ENCODE measurements at regions not wholly inside any gene's neighbourhood (a gene's known extent, or its start where the extent isn't known, plus 50 kb on each side); places are given as distances from the start of the nearest gene placed in this dataset.

GRCh38 chr18:1627494-1627893, 722.8 kb downstream of the ADCYAP1 start:
- no peak overlapping the region for H2AFZ ChIP-seq (ENCODE audit: low read depth, low read length)
- H2AK5ac ChIP-seq (ENCODE audit: low read length, severe bottlenecking), result no peak overlapping the region
- no peak overlapping the region for H2BK5ac ChIP-seq (ENCODE audit: low read depth, low read length, poor library complexity, severe bottlenecking)
- no peak overlapping the region for H3K4me2 ChIP-seq (ENCODE audit: low read length, poor library complexity, severe bottlenecking)
- H2BK15ac ChIP-seq (ENCODE audit: low read depth, poor library complexity, severe bottlenecking), result no peak overlapping the region
- no peak overlapping the region for H3K14ac ChIP-seq (ENCODE audit: low read length in 2 of 2)
- peaks cover 10% of the 10 kb centered on the region for H3K9me3 ChIP-seq (ENCODE audit: control insufficient read depth, low read length)
- H3K4me1 ChIP-seq (ENCODE audit: control insufficient read depth, insufficient read depth, low read depth, low read length), result no peaks in the 10 kb centered on the region
- H3K23ac ChIP-seq (ENCODE audit: low read length in 2 of 2), result no peak overlapping the region
- no peak overlapping the region for H3K4me3 ChIP-seq (ENCODE audit: insufficient read depth in 1 of 2, low read depth in 1 of 2, low read length in 2 of 2)
- no peak overlapping the region for H2BK12ac ChIP-seq (ENCODE audit: low read length in 2 of 2)
- no peak overlapping the region for H3K9ac ChIP-seq (ENCODE audit: low read length)
- H3K36me3 ChIP-seq (ENCODE audit: control insufficient read depth in 1 of 2, insufficient read depth in 2 of 2, low read depth in 1 of 2, low read length in 2 of 2), result no peaks in the 10 kb centered on the region
- no peaks in the 10 kb centered on the region for H3K27me3 ChIP-seq (ENCODE audit: control insufficient read depth in 1 of 2, insufficient read depth in 1 of 2, low read length in 2 of 2)
- H3K79me1 ChIP-seq (replicated peaks; ENCODE audit: low read length, poor library complexity, severe bottlenecking), result no peaks in the 10 kb centered on the region
- WGBS, result no CpG with 5 or more reads among the region's 1 CpG
- H4K91ac ChIP-seq (ENCODE audit: low read length), result no peak overlapping the region
- H4K8ac ChIP-seq (ENCODE audit: low read length), result no peak overlapping the region
- no peak for DNase-seq
- H3K18ac ChIP-seq (ENCODE audit: low read depth in 1 of 2, low read length in 2 of 2), result no peak overlapping the region
- H2BK120ac ChIP-seq (ENCODE audit: low read depth, low read length), result no peak overlapping the region
- H3K4ac ChIP-seq (ENCODE audit: low read depth in 1 of 2, low read length in 2 of 2), result no peak overlapping the region
- H3K27ac ChIP-seq (ENCODE audit: low read length, poor library complexity, severe bottlenecking), result no peak overlapping the region

- Histone ChIP-seq H2BK15ac (ENCODE audit: low read depth, poor library complexity, severe bottlenecking) (no peak overlapping the region), H2AFZ (ENCODE audit: low read depth, low read length) (no peak overlapping the region), H4K8ac (ENCODE audit: low read length) (no peak overlapping the region), H2BK120ac (ENCODE audit: low read depth, low read length) (no peak overlapping the region), H3K18ac (ENCODE audit: low read depth in 1 of 2, low read length in 2 of 2) (no peak overlapping the region), H3K14ac (ENCODE audit: low read length in 2 of 2) (no peak overlapping the region), H3K9me3 (ENCODE audit: control insufficient read depth, low read length) (no peaks in the 10 kb centered on the region), H3K27ac (ENCODE audit: low read length, poor library complexity, severe bottlenecking) (no peak overlapping the region), H4K91ac (ENCODE audit: low read length) (no peak overlapping the region), H3K4ac (ENCODE audit: low read depth in 1 of 2, low read length in 2 of 2) (no peak overlapping the region), H3K4me2 (ENCODE audit: low read length, poor library complexity, severe bottlenecking) (no peak overlapping the region), H2AK5ac (ENCODE audit: low read length, severe bottlenecking) (no peak overlapping the region), H2BK12ac (ENCODE audit: low read length in 2 of 2) (no peak overlapping the region), H3K27me3 (ENCODE audit: control insufficient read depth in 1 of 2, insufficient read depth in 1 of 2, low read length in 2 of 2) (no peaks in the 10 kb centered on the region), H3K9ac (ENCODE audit: low read length) (no peak overlapping the region), H3K4me1 (ENCODE audit: control insufficient read depth, insufficient read depth, low read depth, low read length) (no peaks in the 10 kb centered on the region), H3K23ac (ENCODE audit: low read length in 2 of 2) (no peak overlapping the region), H3K4me3 (ENCODE audit: insufficient read depth in 1 of 2, low read depth in 1 of 2, low read length in 2 of 2) (no peak overlapping the region), H3K36me3 (ENCODE audit: control insufficient read depth in 1 of 2, insufficient read depth in 2 of 2, low read depth in 1 of 2, low read length in 2 of 2) (no peaks in the 10 kb centered on the region), H3K79me1 (replicated peaks; ENCODE audit: low read length, poor library complexity, severe bottlenecking) (no peaks in the 10 kb centered on the region), H2BK5ac (ENCODE audit: low read depth, low read length, poor library complexity, severe bottlenecking) (no peak overlapping the region)
- DNase-seq, result no peak
- whole genome bisulfite sequencing, result no CpG with 5 or more reads among the region's 2 CpGs
These were observed 744.0 kb downstream of the ADCYAP1 start for GRCh38 chr18:1648712-1649111.

- WGBS, result 79% methylated on average over 1 of the region's 2 CpGs
- Histone ChIP-seq H2BK5ac (ENCODE audit: low read depth, low read length, poor library complexity, severe bottlenecking) (no peak overlapping the region), H3K4me2 (ENCODE audit: low read length, poor library complexity, severe bottlenecking) (no peak overlapping the region), H2BK120ac (ENCODE audit: low read depth, low read length) (no peak overlapping the region), H3K9ac (ENCODE audit: low read length) (no peak overlapping the region), H3K36me3 (ENCODE audit: control insufficient read depth in 1 of 2, insufficient read depth in 2 of 2, low read depth in 1 of 2, low read length in 2 of 2) (no peaks in the 10 kb centered on the region), H3K23ac (ENCODE audit: low read length in 2 of 2) (no peak overlapping the region), H3K79me1 (replicated peaks; ENCODE audit: low read length, poor library complexity, severe bottlenecking) (no peaks in the 10 kb centered on the region), H2BK12ac (ENCODE audit: low read length in 2 of 2) (no peak overlapping the region), H2AFZ (ENCODE audit: low read depth, low read length) (no peak overlapping the region), H2AK5ac (ENCODE audit: low read length, severe bottlenecking) (no peak overlapping the region), H3K4ac (ENCODE audit: low read depth in 1 of 2, low read length in 2 of 2) (no peak overlapping the region), H3K27ac (ENCODE audit: low read length, poor library complexity, severe bottlenecking) (no peak overlapping the region), H3K27me3 (ENCODE audit: control insufficient read depth in 1 of 2, insufficient read depth in 1 of 2, low read length in 2 of 2) (no peaks in the 10 kb centered on the region), H3K4me3 (ENCODE audit: insufficient read depth in 1 of 2, low read depth in 1 of 2, low read length in 2 of 2) (no peak overlapping the region), H4K91ac (ENCODE audit: low read length) (no peak overlapping the region), H3K9me3 (ENCODE audit: control insufficient read depth, low read length) (no peaks in the 10 kb centered on the region), H2BK15ac (ENCODE audit: low read depth, poor library complexity, severe bottlenecking) (no peak overlapping the region), H3K4me1 (ENCODE audit: control insufficient read depth, insufficient read depth, low read depth, low read length) (no peaks in the 10 kb centered on the region), H4K8ac (ENCODE audit: low read length) (no peak overlapping the region), H3K18ac (ENCODE audit: low read depth in 1 of 2, low read length in 2 of 2) (no peak overlapping the region), H3K14ac (ENCODE audit: low read length in 2 of 2) (no peak overlapping the region)
- no peak for DNase-seq
These were observed 747.3 kb downstream of the ADCYAP1 start for GRCh38 chr18:1652018-1652417.

GRCh38 chr18:1653873-1654272, 749.2 kb downstream of the ADCYAP1 start:
- H3K4me3 ChIP-seq (ENCODE audit: insufficient read depth in 1 of 2, low read depth in 1 of 2, low read length in 2 of 2), result no peak overlapping the region
- no peak overlapping the region for H3K27ac ChIP-seq (ENCODE audit: low read length, poor library complexity, severe bottlenecking)
- H2BK15ac ChIP-seq (ENCODE audit: low read depth, poor library complexity, severe bottlenecking), result no peak overlapping the region
- H4K8ac ChIP-seq (ENCODE audit: low read length), result no peak overlapping the region
- H3K27me3 ChIP-seq (ENCODE audit: control insufficient read depth in 1 of 2, insufficient read depth in 1 of 2, low read length in 2 of 2), result no peaks in the 10 kb centered on the region
- no peak for DNase-seq
- H3K9me3 ChIP-seq (ENCODE audit: control insufficient read depth, low read length), result no peaks in the 10 kb centered on the region
- H3K18ac ChIP-seq (ENCODE audit: low read depth in 1 of 2, low read length in 2 of 2), result no peak overlapping the region
- H2AFZ ChIP-seq (ENCODE audit: low read depth, low read length), result no peak overlapping the region
- no peaks in the 10 kb centered on the region for H3K4me1 ChIP-seq (ENCODE audit: control insufficient read depth, insufficient read depth, low read depth, low read length)
- H3K4me2 ChIP-seq (ENCODE audit: low read length, poor library complexity, severe bottlenecking), result no peak overlapping the region
- no peak overlapping the region for H2AK5ac ChIP-seq (ENCODE audit: low read length, severe bottlenecking)
- H2BK120ac ChIP-seq (ENCODE audit: low read depth, low read length), result no peak overlapping the region
- no peak overlapping the region for H3K9ac ChIP-seq (ENCODE audit: low read length)
- H4K91ac ChIP-seq (ENCODE audit: low read length), result no peak overlapping the region
- no peak overlapping the region for H2BK12ac ChIP-seq (ENCODE audit: low read length in 2 of 2)
- H3K79me1 ChIP-seq (replicated peaks; ENCODE audit: low read length, poor library complexity, severe bottlenecking), result no peaks in the 10 kb centered on the region
- no peak overlapping the region for H3K14ac ChIP-seq (ENCODE audit: low read length in 2 of 2)
- 78% methylated on average over 4 of the region's 4 CpGs for WGBS
- H3K4ac ChIP-seq (ENCODE audit: low read depth in 1 of 2, low read length in 2 of 2), result no peak overlapping the region
- no peak overlapping the region for H2BK5ac ChIP-seq (ENCODE audit: low read depth, low read length, poor library complexity, severe bottlenecking)
- no peaks in the 10 kb centered on the region for H3K36me3 ChIP-seq (ENCODE audit: control insufficient read depth in 1 of 2, insufficient read depth in 2 of 2, low read depth in 1 of 2, low read length in 2 of 2)
- H3K23ac ChIP-seq (ENCODE audit: low read length in 2 of 2), result no peak overlapping the region
